T-helper 1 cell (primary cell): ENCODE measurements at regions not wholly inside any gene's neighbourhood (a gene's known extent, or its start where the extent isn't known, plus 50 kb on each side); places are given as distances from the start of the nearest gene placed in this dataset.
"Not testable (repeated sequence)": the region's sequence is repeated elsewhere in the genome, so short reads cannot be mapped to it uniquely, and the experiment has no call there.

Experiments used
- DNase-seq, 5 donors: peaks; one replicate each; pipeline ENCODE4 v3.0.0-alpha.2; 2012 to 2020

DNA sequence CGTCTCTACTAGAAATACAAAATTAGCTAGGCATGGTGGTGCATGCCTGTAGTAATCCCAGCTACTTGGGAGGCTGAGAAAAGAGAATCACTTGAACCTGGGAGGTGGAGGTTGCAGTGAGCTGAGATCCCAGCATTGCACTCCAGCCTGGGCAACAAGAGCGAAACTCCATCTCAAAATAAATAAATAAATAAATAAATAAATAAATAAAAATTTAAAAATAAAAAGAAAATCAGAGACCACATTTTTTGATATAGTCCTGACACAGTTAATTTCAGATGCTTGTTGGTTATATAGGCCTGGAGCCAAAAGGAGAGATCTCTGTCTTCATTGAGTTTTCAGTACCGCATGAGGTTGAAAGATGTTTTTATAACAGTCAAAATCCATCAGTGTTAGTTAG, 388.3 kb downstream of the PRELID2 start:
- DNase-seq = not testable (repeated sequence)

GRCh38 chr5:145446412-145446811, 388.7 kb downstream of the PRELID2 start:
- DNase-seq = no peak

GRCh38 chr5:145445027-145445426, 390.1 kb downstream of the PRELID2 start:
- no peak for DNase-seq

DNA sequence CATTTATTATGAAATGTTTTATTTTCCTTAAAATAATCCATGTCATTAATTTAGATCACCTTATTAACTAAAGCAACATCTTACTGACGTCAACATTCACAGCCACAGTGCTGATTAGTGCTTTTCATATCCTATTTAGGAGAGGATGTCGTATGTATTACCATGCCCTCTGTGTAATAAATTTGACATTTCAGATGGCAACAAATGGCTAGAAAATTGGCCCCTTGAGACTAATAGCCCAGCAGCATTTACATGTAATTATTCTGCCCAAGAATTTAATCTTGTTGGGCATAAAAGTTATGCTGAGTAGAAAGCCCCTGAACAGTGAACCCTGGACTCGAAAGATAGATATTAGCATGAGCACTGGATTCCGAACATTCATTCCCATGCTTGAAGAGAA, 391.2 kb downstream of the PRELID2 start:
- DNase-seq = no peak

DNA sequence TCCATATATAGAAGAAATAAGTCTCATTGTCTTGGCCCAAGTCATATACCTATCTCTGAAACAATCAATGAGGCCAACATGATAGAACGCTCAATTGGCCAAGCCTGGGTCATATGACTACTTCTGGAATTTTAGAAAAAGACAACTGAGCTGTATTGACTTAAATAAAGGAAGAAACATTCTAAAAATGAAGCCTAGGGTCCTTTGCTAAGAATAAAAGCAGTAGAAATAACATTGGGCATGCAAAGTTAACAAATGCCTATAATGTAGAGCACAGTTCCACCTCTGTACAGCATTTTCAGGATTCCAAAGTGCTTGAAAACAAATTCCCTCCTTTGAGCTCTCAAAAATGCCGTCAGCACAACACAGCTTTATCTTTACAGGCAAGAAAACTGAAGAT, 391.8 kb downstream of the PRELID2 start:
- DNase-seq = no peak

DNA sequence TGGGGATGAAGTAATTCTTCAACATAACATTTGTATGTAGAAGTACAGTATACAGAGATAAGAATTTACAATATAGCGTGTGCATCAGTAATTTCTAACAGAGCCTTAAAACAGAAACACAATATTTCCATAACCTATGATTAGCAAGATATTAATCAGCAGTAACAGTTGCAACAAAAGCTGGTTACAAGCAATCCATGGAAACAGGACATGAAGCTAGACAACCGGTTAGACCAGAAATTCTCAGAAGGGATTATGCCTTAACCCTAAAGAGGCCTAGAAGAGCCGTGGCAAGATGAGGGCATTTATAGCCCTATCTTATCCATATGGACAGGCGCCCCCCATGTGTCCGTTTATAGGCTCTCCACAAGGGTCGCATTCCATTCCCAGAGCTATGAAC, 392.5 kb downstream of the PRELID2 start:
- not testable (repeated sequence) for DNase-seq

- no peak for DNase-seq
These were observed 393.9 kb downstream of the PRELID2 start for GRCh38 chr5:145441228-145441627.

GRCh38 chr5:145437627-145438026, 397.5 kb downstream of the PRELID2 start:
- no peak for DNase-seq

GRCh38 chr5:145433077-145433476, 402.1 kb downstream of the PRELID2 start:
- no peak for DNase-seq

DNA sequence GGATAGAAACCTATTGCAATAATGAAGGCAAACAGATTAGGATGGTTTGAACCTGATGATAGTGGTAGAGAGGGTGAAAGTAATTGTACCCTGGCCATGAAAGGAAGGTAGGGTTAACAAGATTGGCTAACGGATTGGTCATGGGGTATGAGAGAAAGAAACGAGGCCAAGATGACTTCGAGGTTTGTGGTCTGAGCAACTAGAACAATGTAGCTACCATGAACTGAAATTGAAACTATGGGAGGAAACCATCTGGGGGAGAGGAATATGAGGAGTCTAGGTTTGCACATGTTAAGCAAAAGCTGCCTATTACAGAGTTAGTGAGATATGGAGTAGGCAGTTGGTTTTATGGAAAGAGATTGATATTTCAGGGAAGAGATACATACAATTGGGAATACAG, 406.0 kb downstream of the PRELID2 start:
- no peak for DNase-seq

DNA sequence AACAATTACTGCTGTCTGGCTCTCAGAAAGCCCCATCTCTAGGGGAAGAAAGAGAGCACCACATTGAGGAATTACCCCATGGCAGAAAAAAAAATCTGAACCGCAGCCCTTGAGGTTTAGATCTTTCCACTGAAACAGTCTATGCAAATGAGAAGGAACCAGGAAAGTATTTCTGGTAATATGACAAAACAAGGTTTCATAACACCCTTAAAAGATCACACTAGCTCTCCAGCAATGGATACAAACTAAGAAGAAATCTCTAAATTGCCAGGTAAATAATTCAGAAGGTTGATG, 427.1 kb downstream of the PRELID2 start:
- no peak for DNase-seq

DNA sequence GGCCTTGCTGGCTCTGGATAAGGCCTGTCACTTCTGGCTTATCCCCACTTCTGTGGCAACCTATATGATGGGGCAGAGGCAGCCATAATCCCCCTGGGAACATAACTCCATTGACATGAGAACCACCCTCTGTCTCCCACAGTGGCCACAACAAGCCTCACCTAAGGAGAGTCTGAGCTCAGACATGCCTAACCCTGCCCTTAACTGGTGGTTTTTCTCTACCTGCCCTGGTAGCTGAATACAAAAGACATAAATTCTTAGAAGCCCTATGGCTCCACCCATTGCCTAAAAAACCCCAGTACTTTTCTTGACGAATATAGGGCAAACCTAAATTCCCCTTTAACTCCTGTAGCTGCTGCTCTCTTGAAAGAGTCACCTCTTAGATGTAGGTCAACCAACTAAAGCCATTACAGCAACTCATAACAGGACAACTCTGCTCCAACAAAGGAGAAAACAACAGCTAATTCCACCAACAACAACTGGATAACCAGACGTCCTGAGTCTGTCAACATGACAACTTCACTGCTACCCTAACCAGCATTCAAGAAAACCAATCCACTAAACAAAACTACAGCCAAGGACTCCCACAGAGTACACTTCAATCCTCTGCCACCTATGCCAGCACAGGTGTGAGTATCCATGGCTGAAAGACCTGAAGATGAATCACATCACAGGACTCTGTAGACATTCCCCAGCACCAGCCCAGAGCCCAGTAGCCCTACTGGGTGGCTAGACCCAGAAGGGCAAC, 427.7 kb downstream of the PRELID2 start:
- DNase-seq = no peak

DNA sequence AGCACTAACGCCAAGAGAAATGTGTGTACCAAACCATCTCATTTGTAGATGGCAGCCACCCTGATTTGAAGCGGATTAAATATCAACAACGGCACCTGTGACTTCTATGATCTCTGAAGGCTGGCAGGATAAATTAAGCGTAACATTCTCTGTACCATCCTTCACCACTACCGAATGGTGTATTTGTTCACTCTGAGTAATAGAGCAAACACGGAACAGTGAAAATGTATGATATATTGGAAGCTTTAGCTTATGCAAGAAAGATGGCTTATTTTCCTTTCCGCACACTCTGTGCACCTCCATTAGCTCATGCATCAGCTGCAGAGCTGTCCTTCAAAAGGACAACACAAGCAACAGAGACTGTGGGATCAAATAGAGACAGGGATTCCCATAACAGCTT, 431.1 kb downstream of the PRELID2 start:
- DNase-seq = no peak

GRCh38 chr5:145396888-145397287, 438.3 kb downstream of the PRELID2 start:
- no peak for DNase-seq

- DNase-seq = not testable (repeated sequence)
These were observed 440.0 kb downstream of the PRELID2 start for GRCh38 chr5:145395151-145395550.

DNA sequence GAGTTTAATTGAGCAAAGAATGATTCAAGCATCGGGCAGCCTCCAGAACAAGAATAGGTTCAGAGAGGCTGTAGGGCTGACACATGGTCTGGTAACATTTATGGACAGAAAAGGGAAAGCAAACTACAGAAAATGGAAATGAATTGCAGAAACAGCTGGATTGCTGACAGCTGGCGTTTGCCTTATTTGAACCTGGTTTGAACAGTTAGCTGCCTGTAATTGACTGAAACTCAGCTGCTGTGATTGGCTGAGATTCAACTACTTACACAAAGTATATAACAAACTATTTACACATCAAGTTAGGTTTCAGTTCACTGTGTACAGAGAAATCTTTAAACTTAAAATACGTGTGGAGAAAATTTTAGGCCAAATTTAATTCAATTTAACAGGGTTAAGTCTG, 441.7 kb downstream of the PRELID2 start:
- no peak for DNase-seq

GRCh38 chr5:145389047-145389446, 446.1 kb downstream of the PRELID2 start:
- DNase-seq = no peak

- DNase-seq = no peak
These were observed 449.9 kb downstream of the PRELID2 start for GRCh38 chr5:145385276-145385675.

DNA sequence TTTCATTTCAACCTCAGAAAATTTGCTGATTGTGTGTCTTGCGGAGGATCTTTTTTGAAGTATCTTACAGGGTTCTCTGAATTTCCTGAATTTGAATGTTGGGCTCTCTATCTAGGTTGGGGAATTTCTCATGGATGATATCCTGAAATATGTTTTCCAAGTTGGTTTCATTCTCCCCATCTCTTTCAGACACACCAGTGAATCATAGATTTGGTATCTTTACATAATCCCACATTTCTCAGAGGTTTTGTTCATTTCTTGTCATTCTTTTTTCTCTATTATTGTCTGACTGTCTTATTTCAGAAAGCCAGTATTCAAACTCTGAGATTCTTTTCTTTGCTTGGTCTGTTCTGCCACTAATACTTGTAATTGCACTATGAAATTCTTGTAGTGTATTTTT, 456.9 kb downstream of the PRELID2 start:
- no peak for DNase-seq

DNA sequence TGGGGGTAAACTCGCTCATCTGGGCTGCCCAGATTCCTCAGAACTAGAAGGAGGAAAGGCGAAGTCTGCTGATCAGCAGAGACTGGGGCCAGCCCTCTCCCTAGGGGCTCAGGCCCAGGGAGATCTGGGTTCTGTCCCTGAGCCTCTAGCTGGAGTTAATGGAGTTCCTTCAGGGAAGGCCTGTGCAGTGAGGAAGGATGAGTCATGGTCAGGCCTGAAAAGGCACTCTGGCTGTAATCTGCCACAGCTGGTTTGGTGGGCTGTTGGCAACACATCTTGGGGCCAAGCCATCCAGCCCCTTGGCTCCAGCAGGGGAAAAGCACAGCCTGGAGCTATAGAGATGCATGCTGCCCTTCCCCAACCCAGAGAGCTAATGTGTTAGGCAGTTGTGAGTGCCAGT, 459.6 kb downstream of the PRELID2 start:
- no peak for DNase-seq

DNA sequence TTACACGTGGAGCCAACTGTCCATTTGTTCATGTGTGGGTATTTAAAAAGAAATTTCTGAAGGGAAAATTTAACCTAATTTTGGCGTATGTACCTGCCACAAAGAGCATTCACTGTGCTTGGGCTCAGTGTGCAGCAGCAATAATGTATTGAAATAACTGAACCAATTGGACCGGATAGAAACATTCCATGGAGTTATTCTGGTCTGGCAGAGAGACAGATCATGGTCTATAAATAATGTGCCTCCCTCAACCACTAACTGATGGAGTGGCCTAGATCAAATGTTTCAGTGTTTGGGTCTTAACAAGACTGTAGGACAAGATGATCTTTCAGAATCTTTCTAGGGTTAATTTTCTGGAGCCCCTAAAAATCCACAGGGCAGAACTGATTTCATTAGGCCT, 469.7 kb downstream of the PRELID2 start:
- no peak for DNase-seq

DNA sequence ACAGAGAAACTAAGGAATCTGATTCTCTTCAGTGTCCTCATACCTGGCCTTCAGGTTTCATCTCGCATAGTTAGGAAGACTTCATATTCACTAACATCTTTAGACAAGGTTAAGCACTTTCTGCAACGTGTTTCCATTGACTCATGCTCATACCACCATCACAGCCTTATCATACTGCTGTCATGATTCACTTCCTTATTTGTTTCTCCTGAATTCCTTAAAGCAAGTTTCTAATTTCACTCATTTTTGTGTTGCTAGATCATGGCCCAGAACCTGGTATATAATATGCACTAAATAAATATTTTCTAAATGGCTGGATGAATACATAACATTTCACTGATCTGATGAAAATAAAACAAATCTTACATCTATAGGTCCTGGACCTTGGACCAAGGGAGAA, 472.9 kb downstream of the PRELID2 start:
- DNase-seq = no peak

GRCh38 chr5:145360936-145361335, 474.2 kb downstream of the PRELID2 start:
- no peak for DNase-seq

DNA sequence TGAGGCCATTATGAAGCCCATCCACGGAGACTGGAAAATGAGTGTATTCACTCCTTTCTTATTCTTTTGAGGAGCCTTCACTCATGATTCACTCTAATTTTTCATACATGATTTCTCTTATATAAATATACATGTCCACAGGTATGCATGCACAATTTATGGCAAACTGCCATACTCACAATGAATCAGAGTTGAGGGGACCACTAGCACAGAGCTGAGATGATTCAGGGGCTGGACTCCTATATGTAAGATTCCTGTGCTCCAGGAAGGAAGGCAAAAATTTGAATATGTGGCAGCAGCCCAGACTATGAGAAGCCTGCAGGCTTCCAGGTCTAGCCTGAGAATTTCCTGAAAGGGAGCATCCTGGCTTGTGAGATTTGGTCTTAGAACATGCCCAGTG, 484.6 kb downstream of the PRELID2 start:
- DNase-seq = no peak

GRCh38 chr5:145347026-145347616, 488.0 kb downstream of the PRELID2 start:
- DNase-seq = no peak
